GM18505 (cell line): ENCODE measurements at regions not wholly inside any gene's neighbourhood (a gene's known extent, or its start where the extent isn't known, plus 50 kb on each side); places are given as distances from the start of the nearest gene placed in this dataset.
"Not testable (repeated sequence)": the region's sequence is repeated elsewhere in the genome, so short reads cannot be mapped to it uniquely, and the experiment has no call there.

Experiments used
- ATAC-seq: cut with Tn5 transposase; IDR thresholded peaks from one replicate; pipeline ENCODE4 v1.9.1; 2021; ENCODE audit not compliant: unreplicated experiment
- POLR2A ChIP-seq: IDR thresholded peaks from 4 replicates; pipeline ENCODE4 v1.6.1; 2011; ENCODE audit warnings: borderline replicate concordance; ENCODE audit not compliant: insufficient read depth, insufficient read length; ENCODE audit errors: extremely low read depth

GRCh38 chr2:208627916-208628315 is 221.3 kb downstream of the PTH2R start:
- TF ChIP-seq POLR2A, result no peak
- ATAC-seq, result no peak

DNA sequence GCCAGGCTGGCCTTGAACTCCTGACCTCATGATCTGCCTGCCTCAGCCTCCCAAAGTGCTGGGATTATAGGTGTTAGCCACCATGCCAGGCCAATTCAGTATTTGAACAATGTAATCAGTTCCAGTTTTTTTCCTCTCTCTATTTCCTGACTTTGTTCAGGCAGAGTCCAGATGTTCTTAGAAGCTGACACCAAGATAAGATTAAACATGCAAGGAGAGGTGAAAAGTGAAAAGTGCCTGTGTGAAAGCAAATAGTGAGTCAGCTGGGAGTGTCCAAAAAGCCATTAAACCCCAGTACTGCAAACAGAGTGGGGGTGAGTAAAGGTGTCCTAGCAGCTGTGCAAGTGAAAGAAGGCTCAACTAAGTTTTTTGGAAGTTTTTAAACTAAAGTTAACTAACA is 231.5 kb downstream of the PTH2R start:
- ATAC-seq, result no peak
- TF ChIP-seq POLR2A, result no peak

DNA sequence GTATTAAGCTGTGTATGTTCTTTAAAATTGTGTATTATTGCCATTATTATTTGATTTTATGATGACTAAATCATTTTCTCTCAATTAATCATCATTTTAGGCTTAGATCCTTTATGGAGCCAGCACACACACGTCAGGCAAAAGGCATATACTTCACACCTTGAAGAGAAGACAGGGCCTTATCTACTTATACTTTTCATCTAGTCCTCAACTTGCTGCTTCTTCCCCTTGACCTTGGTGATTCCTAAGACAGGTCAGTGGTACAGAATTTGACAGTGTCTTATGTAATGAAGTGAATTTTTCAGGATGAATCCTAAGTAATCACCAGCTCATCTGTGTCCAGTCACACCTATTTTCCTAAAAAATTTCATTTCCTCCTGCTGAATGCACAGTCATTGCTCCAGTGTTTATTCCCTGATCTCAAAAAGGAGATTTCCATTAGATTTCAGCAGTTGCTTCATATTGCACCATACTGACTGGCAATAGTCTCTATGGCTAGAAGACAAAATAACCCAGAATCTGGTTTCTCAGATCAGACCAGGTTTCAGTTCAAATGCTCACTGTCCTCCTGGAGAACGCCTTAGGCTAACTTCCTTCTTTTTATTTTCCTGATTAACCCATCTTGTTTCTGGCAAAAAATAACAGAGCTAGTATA is 235.7 kb downstream of the PTH2R start:
- ATAC-seq, result no peak
- no peak for TF ChIP-seq POLR2A

DNA sequence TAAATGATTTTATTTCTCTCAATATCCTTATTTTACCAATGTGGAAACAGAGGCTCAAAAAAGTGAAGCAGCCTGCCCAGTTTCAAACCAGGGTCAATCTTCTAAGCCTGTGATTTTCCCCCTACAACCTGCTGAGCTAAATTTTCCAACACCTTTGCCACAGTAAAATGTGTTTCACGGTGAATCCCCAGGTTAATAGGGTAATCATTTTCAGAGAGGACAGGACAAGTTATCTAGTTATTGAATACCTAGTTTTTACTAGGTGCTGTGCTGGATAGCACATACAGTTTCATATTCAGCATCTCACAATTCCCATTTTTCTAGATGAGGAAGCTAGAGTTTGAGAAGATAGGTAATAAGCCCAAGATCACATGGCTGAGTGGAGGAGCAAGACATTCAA is 236.6 kb downstream of the PTH2R start:
- no peak for ATAC-seq
- TF ChIP-seq POLR2A, result no peak

- no peak for TF ChIP-seq POLR2A
- no peak for ATAC-seq
These were observed 238.6 kb downstream of the PTH2R start for GRCh38 chr2:208645226-208645625.

DNA sequence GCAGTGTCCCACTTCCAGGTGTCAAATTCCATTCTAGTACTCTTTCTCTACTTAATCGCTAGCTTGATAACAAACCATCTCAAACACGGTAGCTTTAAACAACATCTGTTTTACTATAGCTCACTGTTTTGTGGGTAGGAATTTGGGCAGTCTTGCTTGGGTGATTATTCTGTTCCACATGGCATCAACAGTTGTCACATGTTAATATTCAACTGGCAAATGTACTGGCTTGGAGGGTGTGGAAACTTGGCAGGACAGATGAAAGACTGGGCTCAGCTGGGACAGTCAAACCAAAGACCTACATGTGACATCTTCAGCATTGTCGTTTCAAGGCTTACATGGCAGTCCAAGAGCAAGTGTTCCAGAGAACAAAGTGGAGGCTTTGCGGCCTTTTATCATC is 241.8 kb downstream of the PTH2R start:
- TF ChIP-seq POLR2A, result no peak
- ATAC-seq, result no peak

DNA sequence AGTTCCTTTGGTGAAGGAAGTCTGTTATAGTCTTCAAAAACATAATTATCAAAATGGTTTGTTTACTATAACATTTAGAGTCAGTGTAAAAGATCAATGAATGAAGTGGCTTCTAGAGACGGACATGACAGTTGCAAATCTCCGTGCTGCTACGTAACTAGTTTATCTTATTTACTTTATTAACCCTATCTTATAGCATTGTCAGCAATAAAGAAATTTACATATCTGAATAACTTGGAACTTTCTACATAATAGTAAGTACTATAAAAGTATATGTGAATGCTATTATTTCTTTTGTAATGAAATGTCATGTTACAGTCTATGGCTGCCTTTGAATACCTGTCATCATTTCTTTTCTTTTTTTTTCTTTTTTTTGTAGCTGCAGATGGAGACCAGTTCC is 246.8 kb downstream of the PTH2R start:
- TF ChIP-seq POLR2A, result no peak
- ATAC-seq, result no peak

DNA sequence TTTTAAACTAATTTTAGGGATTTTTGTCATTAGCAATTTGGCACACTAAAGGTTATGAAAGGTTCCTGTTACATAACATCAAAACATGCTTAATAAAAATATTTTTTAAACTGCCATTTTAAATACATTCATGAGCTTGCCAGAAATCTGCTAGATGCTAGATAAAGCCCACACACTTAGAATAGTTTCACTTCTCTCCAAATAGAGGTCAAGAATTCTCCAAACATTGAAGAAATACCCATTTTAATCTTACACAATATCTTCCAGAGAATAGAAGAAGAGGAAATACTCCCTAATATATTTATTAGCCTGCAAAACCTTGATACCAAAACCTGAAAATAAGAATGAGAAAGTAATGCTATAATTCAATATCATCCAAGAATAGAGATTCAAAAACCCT is 247.5 kb downstream of the PTH2R start:
- ATAC-seq, result no peak
- no peak for TF ChIP-seq POLR2A

GRCh38 chr2:208657468-208657867 is 250.9 kb downstream of the PTH2R start:
- TF ChIP-seq POLR2A, result no peak
- ATAC-seq, result no peak

DNA sequence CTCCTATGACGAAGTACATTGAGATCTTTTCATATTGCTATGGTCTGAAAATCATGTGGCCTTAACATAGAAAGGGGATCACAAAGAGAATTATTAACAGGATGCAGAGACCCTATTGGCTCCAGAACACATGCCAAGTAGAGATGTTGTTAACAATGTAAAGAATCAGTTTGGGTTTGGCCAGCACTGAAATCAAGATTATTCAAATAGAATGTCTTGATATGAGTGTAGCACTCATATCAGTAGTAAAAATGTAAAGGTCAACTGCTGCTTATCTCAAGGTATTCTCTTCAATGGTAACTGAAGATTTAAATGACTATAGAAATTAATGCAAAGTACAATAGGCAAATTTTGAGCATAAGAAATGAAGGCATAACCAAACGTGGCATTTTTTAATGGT is 262.8 kb downstream of the PTH2R start:
- ATAC-seq, result no peak
- no peak for TF ChIP-seq POLR2A

DNA sequence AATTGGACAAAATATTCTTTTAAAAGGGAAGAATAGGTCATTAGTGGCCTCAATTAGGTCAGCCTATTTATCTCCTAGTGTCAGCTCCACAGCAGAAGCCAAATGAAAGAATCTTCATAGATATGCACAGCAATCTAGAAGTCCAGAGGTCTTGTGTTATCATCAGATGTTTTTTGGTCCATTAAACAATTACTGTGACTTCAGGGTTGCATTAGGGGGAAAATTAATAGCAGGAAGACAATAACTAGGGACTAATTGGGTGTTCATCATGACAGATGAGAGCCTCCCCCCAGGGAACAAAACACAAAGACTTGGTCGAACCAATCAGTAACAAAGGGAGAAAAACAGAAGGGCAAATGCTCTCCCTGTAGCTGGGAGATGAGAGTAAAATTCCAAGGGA is 264.7 kb downstream of the PTH2R start:
- no peak for ATAC-seq
- no peak for TF ChIP-seq POLR2A

DNA sequence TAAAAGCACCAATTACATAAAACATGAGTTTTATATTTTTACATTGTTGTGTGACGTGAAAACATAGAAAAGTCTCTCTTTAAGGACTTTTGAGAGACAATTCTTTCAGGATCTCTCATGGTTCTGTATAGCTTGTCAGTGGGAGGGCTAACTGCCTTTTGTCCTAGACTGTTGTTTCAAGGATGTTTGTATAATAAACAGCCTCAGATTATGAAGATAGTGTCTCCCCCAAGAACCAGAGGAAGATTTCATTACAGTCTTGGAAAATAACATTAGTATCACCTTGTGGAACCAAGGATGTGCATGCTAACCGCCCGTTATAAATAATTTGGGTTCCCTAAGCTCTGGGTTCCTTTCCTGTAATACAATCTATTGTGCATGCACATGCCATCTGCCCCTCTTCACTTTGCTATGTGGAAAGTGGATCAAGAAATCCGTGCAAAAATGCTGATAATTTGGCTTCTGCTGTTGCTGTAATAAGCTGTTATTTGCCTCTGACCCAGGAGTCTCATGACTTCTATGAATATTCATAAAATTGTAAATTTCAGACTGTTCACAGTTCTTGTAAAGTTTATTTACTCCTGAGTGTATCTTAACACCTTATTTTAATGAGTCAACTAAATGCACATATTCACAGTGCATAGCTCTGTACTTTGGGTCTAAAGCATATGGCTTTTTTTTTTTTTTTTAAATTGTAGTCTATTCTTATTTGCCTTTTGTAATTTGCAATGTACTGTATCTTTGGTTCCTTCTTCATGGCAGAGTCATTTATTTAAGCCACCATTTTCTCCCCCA is 265.5 kb downstream of the PTH2R start:
- ATAC-seq, result no peak
- no peak for TF ChIP-seq POLR2A

DNA sequence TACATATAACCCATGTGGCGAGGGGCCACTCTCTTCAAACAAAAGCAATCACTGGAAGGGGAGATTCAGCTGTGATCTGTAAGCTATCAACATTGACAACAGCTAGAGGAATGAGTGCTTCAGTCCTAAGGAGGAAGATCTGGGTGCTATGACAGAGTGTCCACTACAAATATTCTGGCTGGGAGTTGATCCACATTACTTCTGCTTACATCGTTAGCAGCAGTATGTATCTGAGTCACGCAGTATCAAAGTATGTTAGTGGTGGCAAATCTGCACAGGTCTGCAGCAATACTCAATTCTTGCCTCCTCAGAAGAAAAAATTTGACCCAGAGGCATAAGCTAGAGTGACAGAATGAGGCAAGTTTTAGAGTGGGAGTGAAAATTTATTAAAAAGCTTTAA is 267.0 kb downstream of the PTH2R start:
- TF ChIP-seq POLR2A, result no peak
- ATAC-seq, result no peak

DNA sequence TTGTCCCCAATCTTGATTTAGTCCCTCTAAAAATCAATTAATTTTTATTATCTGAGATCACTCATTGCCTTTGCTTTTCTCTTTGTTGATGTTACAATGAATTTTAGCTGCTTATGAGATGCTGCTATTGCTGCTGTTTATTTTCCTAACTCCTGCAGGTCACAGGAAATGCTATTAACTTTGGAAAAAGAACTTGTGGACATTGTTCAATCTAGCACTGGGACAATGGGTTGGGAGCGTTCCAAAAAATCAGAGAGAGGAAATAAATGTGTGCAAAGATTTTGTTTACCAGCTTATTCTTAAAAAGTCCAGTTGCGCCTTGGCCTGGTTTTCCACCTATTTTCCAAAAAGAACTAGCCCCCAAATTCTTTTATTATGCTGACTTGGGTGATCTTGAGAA is 268.3 kb downstream of the PTH2R start:
- TF ChIP-seq POLR2A, result no peak
- ATAC-seq, result no peak

GRCh38 chr2:208685929-208686328 is 279.3 kb downstream of the PTH2R start:
- not testable (repeated sequence) for ATAC-seq
